ENCODE measurements at regions not wholly inside any gene's neighbourhood (a gene's known extent, or its start where the extent isn't known, plus 50 kb on each side); places are given as distances from the start of the nearest gene placed in this dataset.
"Not testable (repeated sequence)": the region's sequence is repeated elsewhere in the genome, so short reads cannot be mapped to it uniquely, and the experiment has no call there.

DNA sequence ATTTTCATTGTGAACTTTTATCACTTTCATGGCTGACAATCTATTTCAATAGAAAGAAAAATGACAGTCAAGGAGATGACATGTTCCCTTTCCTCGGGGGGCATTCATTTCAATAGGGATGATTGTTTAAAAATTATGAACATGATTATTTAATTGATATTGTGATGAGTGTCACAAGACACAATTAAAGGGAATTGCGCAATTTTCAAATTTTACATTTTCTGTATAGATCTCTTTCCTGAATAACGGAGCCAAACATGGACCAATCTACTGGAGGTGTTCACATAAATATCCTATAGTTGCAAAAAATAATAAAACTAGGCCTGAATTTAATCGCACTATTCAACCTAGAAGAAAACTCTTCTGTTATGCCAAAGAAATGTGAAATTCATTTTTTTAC, 1274.6 kb downstream of the SLITRK5 start:
- in situ Hi-C loops (cut with HindIII; ENCODE audit: low sequenced_read_pairs): no loop called here

DNA sequence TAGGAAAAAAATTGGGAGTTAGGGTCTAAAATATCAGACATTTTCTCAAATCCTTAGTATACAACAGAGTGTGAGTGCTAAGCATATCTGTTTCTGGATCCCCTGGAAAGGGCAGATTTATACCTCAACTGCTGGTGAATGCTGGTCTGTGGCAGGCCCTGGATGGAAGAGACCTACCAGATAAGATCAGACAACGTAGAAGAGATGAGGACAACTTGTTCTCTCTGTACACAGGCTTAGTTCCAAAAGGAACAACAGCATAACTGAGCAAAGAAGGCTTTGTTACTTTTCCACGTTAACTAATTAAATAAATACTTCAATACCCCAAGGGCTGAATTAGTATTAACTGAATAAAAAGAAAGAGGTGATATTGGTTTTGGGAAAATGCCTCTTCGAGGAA, 1277.3 kb downstream of the SLITRK5 start:
- in situ Hi-C loops (cut with HindIII; ENCODE audit: low sequenced_read_pairs): no loop called here

DNA sequence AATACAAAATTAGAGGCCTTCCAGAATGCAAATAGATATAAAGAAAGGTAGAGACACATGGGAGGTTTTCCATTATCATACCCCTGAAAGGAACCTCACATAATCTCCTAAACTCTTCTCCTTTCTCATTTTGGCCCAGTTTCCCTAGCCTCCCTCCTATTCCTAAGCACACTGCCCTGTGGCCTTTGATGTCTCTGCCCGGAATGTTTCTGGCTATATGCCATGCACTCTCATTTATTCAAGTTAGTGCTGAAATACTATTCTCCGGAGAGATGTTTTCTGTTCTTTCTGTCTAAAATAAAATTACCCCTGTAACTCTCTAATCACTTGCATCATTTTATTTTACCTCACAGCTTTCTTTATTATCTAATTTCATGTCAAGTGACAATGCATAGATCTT, 1287.7 kb downstream of the SLITRK5 start:
- in situ Hi-C loops (cut with HindIII; ENCODE audit: low sequenced_read_pairs): no loop called here

DNA sequence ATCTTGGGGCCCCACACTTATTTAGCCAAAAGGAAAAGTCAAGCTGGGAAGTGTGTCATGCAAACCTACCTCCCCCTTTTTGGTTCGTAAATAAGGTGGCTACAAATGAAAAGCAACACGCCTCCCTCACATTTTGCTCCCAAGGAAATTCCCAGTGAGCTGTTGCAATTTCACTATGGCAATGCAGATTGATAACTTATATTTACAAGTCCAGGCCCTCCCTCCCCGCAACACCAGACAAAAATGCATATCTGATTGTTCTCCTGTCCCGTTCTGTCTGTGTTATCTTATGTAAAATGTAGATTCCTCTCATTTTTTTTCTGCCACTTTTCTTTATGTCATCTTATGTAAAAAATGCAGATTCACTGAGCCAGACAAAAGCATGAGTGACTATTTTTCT, 1305.3 kb downstream of the SLITRK5 start:
- in situ Hi-C loops (cut with HindIII; ENCODE audit: low sequenced_read_pairs): no loop called here

DNA sequence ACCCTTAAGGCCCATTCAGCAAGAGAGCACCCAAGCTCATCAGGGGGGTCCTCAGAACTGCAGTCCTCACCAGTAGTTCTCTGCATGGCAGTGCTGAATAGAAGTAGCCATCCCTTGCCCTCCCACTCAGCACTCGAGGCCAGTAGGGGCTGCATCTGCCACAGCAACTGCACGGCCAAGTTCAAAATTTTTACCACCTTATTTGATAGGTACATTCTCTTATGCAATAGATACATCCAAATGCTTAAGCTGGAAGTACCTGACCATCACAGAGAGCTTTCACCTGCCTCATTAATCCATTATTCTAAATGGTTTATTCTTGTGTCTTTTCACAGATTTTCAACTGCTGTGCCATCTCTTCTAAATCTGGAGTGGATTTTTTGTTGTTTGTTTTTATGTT, 1307.4 kb downstream of the SLITRK5 start:
- in situ Hi-C loops (cut with HindIII; ENCODE audit: low sequenced_read_pairs): no loop called here

DNA sequence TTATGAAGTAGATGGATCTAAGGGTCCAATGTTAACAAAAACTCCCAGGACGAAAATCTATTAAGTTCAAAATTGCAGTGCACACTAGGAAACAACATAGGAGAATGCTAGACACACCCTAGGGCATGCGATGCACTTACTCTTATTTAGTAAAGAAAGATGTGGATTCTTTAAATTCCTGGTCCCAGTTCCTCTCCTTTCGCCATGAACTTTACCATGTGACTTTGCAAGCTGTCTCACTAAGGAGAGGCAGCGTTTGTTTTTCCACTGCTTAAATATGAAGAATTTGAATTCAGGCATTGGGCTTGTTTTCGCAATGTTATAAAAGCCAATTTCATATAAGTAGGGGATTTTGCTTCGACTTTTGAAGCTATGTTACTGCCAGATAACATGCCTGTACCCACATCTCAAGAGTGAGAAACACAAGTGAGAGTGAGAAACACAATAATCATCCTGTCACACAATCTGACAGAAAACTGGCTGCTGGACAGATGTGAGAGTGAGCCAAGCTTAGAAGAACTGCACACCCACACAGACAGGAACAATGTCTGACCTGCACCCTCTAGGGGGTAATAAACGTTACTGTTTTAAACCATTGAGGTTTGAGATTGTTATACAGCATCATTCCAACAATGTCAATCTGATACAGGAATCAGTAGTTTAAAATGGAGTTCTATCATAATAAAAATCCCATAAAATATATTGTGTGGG, 1308.4 kb downstream of the SLITRK5 start:
- in situ Hi-C loops (cut with HindIII; ENCODE audit: low sequenced_read_pairs): no loop called here

DNA sequence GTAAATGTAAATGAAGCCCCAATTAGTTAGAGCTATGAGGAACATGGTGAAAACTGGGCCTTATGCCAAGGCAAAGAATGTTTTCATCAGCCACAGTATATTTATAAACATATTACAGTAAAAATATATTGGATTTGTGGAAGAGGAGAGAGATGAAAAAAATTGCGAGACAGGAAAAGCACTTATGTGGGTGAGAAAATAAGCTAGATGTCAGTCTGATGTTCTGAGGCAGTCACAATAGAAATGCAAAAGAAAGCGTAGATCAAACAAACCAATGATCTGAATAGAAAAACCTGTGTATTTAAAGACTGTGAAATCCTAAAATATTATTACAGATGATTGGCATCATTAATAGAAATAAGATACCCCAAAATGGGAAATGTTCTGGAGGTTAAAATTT, 1332.5 kb downstream of the SLITRK5 start:
- in situ Hi-C loops (cut with HindIII; ENCODE audit: low sequenced_read_pairs): no loop called here

DNA sequence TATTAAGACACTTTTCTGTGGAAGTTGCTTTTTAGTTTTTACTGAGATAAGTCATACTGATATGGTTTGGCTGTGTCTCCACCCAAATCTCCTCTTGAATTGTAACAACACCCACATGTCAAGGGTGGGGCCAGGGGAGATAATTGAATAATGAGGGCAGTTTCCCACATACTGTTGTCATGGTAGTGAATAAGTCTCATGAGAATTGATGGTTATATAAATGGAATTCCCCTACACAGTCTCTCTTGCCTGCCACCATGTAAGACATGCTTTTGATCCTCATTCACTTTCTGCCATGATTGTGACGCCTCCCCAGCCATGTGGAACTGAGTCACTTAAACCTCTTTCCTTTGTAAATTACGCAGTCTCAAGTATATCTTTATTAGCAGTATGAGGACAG, 1340.4 kb downstream of the SLITRK5 start:
- in situ Hi-C loops (cut with HindIII; ENCODE audit: low sequenced_read_pairs): no loop called here

DNA sequence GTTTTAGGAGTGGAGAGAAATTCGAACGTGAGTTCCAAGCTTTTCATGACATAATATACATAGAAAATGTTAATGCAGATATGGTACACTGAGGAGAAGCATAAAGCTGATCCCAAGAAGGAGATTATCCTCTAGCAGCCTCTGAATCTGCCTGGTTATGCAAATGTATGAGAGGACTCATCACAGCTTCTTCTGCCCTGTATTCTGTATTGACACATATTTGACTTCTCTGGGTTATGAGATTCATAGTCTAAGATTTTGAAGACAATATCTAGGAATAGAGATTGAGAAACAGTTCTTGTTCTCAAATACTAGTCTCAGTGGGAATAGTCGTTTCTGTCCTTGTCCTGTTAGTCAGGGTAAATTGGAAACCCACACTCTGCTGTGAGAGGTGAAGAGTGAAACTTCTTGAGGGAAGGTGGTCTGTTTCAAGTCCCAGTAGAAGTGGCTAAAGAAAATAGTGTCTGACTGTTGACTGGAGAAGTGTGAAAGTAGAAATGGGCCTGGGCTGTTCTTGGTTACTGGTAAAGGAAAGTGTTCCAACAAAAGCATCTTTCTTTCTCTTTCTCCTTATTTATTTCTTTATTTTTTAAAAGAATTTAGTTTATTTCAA, 1356.6 kb downstream of the SLITRK5 start:
- in situ Hi-C loops (cut with HindIII; ENCODE audit: low sequenced_read_pairs): no loop called here

DNA sequence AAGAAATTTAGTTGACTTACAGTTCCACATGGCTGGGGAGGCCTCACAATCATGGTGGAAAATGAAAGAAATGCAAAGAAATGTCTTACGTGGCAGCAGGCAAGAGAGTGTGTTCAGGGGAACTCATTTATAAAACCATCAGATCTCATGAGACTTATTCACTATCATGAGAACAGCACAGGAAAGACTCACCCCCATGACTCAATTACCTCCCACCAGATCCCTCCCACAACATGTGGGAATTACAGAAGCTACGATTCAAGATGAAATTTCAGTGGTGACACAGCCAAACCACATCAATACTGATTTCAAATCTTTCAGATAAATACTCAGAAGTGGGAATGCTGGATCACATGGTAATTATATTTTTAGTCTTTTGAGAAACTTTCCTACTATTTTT, 1357.9 kb downstream of the SLITRK5 start:
- in situ Hi-C loops (cut with HindIII; ENCODE audit: low sequenced_read_pairs): no loop called here

DNA sequence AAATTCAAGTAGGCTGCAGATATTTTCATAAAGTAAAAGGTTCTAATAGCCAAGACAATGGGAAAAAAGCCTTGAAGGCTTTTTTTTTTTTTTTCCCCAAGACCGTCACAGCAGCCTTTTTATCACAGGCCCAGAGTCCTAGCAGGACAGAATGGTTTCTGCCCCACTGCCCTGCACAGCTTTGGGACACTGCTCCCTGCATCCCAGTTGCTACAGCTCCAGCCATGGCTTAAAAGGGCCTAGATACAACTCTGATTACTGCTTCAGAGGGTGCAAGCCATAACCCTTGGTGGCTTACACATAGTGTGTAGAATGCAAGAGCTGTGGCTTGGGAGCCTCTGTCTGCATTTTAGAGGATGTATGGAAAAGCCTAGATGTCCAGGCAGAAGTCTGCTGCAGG, 1362.8 kb downstream of the SLITRK5 start:
- in situ Hi-C loops (cut with HindIII; ENCODE audit: low sequenced_read_pairs): no loop called here

DNA sequence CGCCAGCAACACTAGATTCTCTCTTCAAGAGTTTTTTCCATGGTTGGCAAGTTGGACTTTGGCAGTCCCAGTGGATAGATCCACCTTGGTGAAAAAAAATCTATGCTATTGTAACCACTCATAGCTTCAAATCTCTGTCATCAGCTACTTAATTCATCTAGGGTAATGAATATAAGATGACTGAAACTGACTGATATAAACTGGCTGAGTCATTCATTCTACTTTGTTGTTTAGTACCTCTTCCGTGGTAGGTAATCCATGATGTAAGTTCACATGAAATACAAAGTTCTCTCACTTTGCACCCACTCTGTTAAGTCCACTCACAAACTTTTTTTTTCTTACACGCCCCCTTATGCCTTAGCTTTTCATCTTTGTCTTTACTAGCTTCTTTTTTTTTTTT, 1381.5 kb downstream of the SLITRK5 start:
- in situ Hi-C loops (cut with HindIII; ENCODE audit: low sequenced_read_pairs): no loop called here

DNA sequence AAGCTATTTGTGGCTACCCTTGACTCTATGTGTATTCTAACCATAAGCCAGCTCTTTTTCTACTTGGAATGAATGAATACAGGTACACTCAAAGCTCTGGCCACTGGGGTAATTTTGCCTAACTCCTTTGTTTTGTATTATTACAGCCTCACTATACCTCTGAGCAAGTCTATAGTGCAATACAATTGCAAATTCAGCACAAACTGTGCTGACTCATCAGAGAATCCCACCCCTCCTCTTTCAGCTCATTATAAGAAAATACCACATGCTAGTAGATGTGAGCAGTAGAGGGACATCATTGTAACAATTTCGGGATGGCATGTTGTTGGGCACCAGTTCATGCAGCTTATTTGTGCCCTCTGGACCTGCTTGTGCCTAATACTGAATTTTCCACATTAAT, 1382.2 kb downstream of the SLITRK5 start:
- in situ Hi-C loops (cut with HindIII; ENCODE audit: low sequenced_read_pairs): no loop called here

DNA sequence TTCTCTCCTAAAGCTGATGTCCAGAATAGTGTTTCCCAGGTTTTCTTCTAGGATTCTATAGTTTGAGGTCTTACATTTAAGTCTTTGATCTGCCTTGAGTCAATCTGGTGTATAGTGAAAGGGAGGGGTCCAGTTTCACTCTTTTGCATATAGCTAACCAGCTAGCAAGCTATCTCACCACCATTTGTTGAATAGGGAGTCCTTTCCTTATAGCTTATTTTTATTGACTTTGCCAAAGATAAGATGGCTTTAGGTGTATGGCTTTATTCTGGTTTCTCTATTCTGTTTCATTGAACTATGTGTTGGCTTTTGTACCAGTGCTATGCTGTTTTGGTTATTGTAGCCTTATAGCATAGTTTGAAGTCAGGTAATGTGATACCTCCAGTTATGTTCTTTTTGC, 1386.1 kb downstream of the SLITRK5 start:
- in situ Hi-C loops (cut with HindIII; ENCODE audit: low sequenced_read_pairs): no loop called here

DNA sequence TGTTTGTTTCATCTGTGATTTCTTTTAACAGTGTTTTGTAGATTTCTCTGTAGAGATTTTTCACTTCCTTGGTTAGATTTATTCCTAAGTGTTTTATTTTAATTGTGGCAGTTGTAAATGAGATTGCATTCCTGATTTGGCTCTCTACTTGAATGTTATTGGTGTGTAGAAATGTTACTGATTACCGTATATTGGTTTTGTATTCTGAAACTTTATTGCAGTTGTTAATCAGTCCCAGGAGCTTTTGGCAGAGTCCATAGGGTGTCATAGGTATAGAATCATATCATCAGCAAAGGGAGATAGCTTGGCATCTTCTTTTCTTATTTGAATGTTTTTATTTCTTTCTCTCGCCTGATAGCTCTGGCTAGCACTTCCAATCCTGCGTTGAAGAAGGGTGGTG, 1386.7 kb downstream of the SLITRK5 start:
- in situ Hi-C loops (cut with HindIII; ENCODE audit: low sequenced_read_pairs): no loop called here

DNA sequence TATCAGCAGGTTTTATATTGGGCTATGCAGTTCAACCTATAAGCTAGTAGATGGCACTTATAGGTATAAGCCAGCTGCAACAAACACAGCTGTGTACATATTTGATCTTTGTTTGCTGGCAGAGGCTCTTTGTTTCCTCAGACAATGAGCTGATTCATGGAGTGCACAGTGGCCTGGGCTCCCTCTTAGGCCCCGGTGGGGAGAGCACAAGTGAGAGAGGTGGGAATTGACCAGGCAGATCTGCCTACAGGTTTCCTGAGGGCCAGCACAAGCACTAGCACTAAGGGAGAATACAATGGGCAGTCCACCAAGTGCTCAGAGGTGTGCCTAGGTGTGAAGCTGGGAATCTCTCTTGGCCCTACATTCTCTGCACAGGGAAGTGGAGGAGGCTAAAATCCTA, 1390.7 kb downstream of the SLITRK5 start:
- in situ Hi-C loops (cut with HindIII; ENCODE audit: low sequenced_read_pairs): no loop called here

DNA sequence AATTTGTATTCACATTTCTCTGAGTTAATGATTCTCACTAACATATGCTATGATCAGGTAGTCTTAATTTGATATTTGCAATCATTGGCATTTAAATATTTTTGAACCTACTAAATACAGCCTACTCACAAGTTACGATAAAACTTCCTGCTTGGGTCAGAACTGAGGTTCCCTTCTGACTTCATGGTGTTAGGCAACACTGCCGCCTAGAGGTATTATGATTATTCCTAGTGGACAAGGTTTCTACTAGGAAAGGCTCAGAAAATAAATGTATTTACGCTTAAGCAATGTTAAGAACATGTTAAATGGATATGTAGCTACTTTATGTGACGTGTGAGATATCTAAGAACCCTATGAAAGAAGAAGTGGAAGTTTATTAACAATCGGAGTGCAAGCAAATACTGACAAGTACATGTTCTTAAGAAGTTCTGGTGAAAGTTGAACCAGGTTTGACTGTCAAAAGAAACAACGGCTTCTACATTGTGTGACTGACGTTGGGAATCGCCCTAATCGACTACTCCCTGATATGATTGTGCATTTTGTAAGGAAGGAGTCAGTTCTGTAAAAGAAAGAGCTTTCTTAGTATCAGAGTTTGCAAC, 1395.8 kb downstream of the SLITRK5 start:
- in situ Hi-C loops (cut with HindIII; ENCODE audit: low sequenced_read_pairs): no loop called here

DNA sequence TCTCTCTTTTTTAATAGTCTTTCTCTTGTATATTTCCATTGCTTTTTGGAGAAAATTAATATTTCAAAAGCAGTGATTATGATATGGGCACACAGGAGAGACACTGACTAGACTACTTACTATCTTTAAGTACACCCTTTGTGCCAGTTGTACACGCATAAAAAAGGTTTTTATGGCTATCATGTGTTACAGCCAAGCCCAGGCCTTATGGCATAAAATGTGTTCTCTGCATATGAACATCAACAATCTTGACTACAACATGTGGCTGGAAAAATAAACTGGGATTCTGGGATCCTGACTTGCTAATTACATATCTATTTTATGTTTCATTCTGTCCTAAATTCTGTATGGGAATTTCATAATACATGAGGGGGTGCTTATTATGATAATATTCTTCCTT, 1401.8 kb downstream of the SLITRK5 start:
- in situ Hi-C loops (cut with HindIII; ENCODE audit: low sequenced_read_pairs): no loop called here

DNA sequence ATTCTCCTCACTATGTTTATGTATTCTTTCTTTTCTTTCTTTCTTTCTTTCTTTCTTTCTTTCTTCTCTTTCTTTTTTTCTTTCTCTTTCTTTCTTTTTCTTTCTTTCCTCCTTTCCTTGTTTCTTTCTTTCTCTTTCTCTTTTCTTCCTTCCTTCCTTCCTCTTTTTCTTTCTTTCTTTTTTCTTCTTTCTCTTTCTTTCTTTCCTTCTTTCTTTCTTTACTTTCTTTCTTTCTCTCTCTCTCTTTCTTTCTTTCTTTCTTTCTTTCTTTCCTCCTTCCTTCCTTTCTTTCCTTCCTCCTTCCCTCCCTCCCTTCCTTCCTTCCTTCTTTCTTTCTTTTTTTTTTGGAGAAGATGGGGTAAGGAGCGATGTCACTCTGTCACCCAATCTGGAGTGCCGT, 1405.5 kb downstream of the SLITRK5 start:
- in situ Hi-C loops (cut with HindIII; ENCODE audit: low sequenced_read_pairs): no loop called here

DNA sequence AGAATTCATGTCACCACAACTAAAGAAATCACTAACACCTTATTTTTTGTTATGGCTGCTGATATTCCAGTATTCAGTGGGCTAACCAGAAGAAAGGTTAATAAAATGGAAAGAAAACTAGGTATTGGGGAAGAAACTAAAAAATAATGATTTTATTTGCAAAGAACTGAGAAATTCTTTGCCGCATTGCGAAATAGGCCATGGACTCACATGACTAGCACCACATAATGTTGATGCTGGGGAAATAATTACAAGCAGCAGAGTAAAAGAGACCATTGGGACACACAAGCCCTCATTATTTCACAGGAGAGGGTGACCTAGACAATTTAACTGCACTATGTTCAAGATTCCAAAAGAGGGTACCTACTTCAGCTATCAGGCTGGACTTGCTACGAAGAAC, 1411.5 kb downstream of the SLITRK5 start:
- in situ Hi-C loops (cut with HindIII; ENCODE audit: low sequenced_read_pairs): no loop called here

DNA sequence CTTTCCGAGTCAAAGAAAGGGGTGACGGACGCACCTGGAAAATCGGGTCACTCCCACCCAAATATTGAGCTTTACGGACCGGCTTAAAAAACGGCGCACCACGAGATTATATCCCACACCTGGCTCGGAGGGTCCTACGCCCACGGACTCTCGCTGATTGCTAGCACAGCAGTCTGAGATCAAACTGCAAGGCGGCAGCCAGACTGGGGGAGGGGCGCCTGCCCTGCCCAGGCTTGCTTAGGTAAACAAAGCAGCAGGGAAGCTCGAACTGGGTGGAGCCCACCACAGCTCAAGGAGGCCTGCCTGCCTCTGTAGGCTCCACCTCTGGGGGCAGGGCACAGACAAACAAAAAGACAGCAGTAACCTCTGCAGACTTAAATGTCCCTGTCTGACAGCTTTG, 1416.9 kb downstream of the SLITRK5 start:
- in situ Hi-C loops (cut with HindIII; ENCODE audit: low sequenced_read_pairs): not testable (repeated sequence)

DNA sequence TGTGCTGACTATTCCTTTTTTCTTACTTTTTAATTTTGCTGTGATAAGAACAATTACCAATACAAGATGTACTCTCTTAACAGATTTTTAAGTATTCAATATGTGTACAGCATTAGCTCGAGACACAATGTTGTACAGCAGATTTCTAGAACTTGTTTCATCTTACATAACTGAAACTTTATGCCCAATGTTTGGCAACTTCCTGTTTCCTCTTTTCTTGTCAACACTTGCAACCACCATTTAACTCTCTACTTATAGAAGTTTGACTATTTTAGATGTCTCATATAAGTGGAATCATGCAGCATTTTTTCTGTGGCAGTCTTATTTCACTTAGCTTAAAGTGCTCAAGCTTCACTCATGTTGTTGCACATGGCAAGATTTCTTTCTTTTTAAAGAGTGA, 1426.8 kb downstream of the SLITRK5 start:
- in situ Hi-C loops (cut with HindIII; ENCODE audit: low sequenced_read_pairs): no loop called here

DNA sequence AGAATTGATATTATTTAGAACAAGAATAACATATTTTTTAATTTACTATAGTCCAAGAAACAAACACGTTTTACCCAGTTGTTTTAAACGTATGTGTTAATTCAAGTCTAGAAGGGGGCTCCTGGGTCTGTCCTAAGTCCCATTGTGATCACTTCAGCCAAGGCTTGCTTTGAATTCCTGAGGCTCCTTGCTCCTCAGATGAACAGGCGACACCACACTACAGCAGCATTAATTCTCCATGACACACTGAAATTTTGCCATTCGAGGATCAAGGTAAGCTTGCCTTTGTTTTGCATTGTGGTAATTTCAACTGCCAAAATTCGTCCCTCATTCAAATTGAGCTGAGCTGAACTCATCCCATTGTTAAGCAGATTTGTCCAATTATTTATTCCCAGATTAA, 1442.6 kb downstream of the SLITRK5 start:
- in situ Hi-C loops (cut with HindIII; ENCODE audit: low sequenced_read_pairs): no loop called here
